ENCODE measurements at regions not wholly inside any gene's neighbourhood (a gene's known extent, or its start where the extent isn't known, plus 50 kb on each side); places are given as distances from the start of the nearest gene placed in this dataset.

- no peak for TF ChIP-seq CTCF (IDR thresholded peaks at IDR 0.05; ENCODE audit: low read depth, low read length, missing input control)
- no peak for TF ChIP-seq YY1 (IDR thresholded peaks at IDR 0.05)
- no peak for TF ChIP-seq RAD21 (IDR thresholded peaks at IDR 0.05)
- TF ChIP-seq REST (IDR thresholded peaks at IDR 0.05), result no peak
- no peak for TF ChIP-seq TAF1 (conservative IDR thresholded peaks at IDR 0.05)
- no peak for TF ChIP-seq GABPA (IDR thresholded peaks at IDR 0.05 in 1 of 2, conservative IDR thresholded peaks at IDR 0.05 in 1 of 2)
- no peak for TF ChIP-seq SP1 (IDR thresholded peaks at IDR 0.05)
- no peak for TF ChIP-seq MAX (IDR thresholded peaks at IDR 0.05)
- no peak for TF ChIP-seq RXRA (IDR thresholded peaks at IDR 0.05)
- no peak for TF ChIP-seq EGR1 (IDR thresholded peaks at IDR 0.05; ENCODE audit: low read depth in 2 of 2)
- TF ChIP-seq FOXA1 (IDR thresholded peaks at IDR 0.05), result no peak
- no peak for TF ChIP-seq JUND (IDR thresholded peaks at IDR 0.05)
These were observed 74.8 kb downstream of the ZNF280B start for GRCh38 chr22:22433770-22434169.
